Lower lobe of right lung (tissue), 2 donors: ENCODE measurements at regions not wholly inside any gene's neighbourhood (a gene's known extent, or its start where the extent isn't known, plus 50 kb on each side); places are given as distances from the start of the nearest gene placed in this dataset.
A peak's percentile ranks its signal among the peaks of the same experiment; 100 is the strongest.

Source experiments
- ATAC-seq, 2 donors: fragments of 200-7000 bp; cut with Tn5 transposase; one replicate each; pipeline ENCODE4 v1.9.1; 2020 to 2022; ENCODE audit warnings: mild to moderate bottlenecking in 2 of 2, moderate library complexity in 2 of 2
- DNase-seq: peaks from one replicate; pipeline ENCODE4 v3.0.0-alpha.2; 2020
- H3K27ac ChIP-seq: fragments of 200-600 bp; one replicate; pipeline ENCODE4 v1.8.0; 2022
- H3K27me3 ChIP-seq: fragments of 200-600 bp; one replicate; pipeline ENCODE4 v1.8.0; 2022; ENCODE audit warnings: low read depth
- H3K36me3 ChIP-seq: fragments of 200-600 bp; one replicate; pipeline ENCODE4 v1.8.0; 2022; ENCODE audit warnings: mild to moderate bottlenecking
- H3K4me1 ChIP-seq: fragments of 200-600 bp; one replicate; pipeline ENCODE4 v1.8.0; 2022
- H3K4me3 ChIP-seq: fragments of 200-600 bp; one replicate; pipeline ENCODE4 v1.8.0; 2022; ENCODE audit warnings: mild to moderate bottlenecking
- H3K9me3 ChIP-seq: fragments of 200-600 bp; one replicate; pipeline ENCODE4 v1.8.0; 2022
- intact Hi-C: fragments of 100-400 bp; cut with DNase I; formaldehyde crosslinking; loops from one replicate; pipeline ENCODE4 v1.11.0; 2022
- TF ChIP-seq, protein P1 (sequence below): fragments of 200-600 bp; IDR thresholded peaks from one replicate; pipeline ENCODE4 v1.8.0; 2022; ENCODE audit warnings: antibody characterized with exemption, mild to moderate bottlenecking
- donor health status: DM: no; HTN: yes; CAD: no; lungs with severe emphysema.

DNA sequence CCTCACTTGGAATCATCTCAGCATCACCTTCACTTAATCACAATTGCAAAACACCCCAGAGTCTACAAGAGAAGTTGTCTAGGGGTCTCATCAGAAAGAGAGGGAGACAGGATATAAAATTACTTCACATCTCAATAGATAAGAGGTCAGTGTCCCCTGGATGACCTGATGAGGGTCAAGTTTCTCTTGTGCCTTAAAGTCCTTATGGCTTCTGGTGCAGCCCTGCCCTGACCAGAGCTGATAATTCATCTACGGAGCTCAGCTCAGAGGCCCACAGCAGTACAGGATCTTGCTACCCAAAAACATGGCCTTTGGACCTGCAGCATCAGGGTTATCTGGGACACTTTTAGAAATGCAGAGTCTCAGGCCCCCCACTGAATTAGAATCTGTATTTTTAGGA is 111.1 kb upstream of the GLI3 start:
- TF ChIP-seq, protein P1, sequence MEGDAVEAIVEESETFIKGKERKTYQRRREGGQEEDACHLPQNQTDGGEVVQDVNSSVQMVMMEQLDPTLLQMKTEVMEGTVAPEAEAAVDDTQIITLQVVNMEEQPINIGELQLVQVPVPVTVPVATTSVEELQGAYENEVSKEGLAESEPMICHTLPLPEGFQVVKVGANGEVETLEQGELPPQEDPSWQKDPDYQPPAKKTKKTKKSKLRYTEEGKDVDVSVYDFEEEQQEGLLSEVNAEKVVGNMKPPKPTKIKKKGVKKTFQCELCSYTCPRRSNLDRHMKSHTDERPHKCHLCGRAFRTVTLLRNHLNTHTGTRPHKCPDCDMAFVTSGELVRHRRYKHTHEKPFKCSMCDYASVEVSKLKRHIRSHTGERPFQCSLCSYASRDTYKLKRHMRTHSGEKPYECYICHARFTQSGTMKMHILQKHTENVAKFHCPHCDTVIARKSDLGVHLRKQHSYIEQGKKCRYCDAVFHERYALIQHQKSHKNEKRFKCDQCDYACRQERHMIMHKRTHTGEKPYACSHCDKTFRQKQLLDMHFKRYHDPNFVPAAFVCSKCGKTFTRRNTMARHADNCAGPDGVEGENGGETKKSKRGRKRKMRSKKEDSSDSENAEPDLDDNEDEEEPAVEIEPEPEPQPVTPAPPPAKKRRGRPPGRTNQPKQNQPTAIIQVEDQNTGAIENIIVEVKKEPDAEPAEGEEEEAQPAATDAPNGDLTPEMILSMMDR, result no peak
- intact Hi-C loops, result no loop called here
- Histone ChIP-seq H3K27me3 (no peaks in the 10 kb centered on the region), H3K4me3 (no peak overlapping the region), H3K36me3 (no peaks in the 10 kb centered on the region), H3K9me3 (no peaks in the 10 kb centered on the region), H3K4me1 (peaks cover 9% of the 10 kb centered on the region), H3K27ac (no peak overlapping the region)
- DNase-seq (no peak), ATAC-seq (no peak)

- no peaks in the 10 kb centered on the region for H3K27me3 ChIP-seq
- no peak for ATAC-seq
- TF ChIP-seq, protein P1, result no peak
- intact Hi-C loops, result no loop called here
- H3K4me1 ChIP-seq, result peaks cover 9% of the 10 kb centered on the region
- DNase-seq, result no peak
- no peaks in the 10 kb centered on the region for H3K9me3 ChIP-seq
- H3K27ac ChIP-seq, result no peak overlapping the region
- H3K4me3 ChIP-seq, result no peak overlapping the region
- H3K36me3 ChIP-seq, result no peaks in the 10 kb centered on the region
Observed at GRCh38 chr7:42347616-42348015, 110.6 kb upstream of the GLI3 start.

GRCh38 chr7:42345478-42346299 is 108.7 kb upstream of the GLI3 start:
- Histone ChIP-seq H3K4me1 (peaks cover 8% of the 10 kb centered on the region), H3K27ac (no peak overlapping the region), H3K4me3 (no peak overlapping the region), H3K9me3 (no peaks in the 10 kb centered on the region), H3K36me3 (no peaks in the 10 kb centered on the region), H3K27me3 (no peaks in the 10 kb centered on the region)
- ATAC-seq (no peak), DNase-seq (no peak)
- TF ChIP-seq, protein P1, result no peak
- intact Hi-C loops, result no loop called here

- Histone ChIP-seq H3K4me1 (peaks cover 8% of the 10 kb centered on the region), H3K4me3 (no peak overlapping the region), H3K9me3 (no peaks in the 10 kb centered on the region), H3K27ac (no peak overlapping the region), H3K27me3 (no peaks in the 10 kb centered on the region), H3K36me3 (no peaks in the 10 kb centered on the region)
- DNase-seq (no peak), ATAC-seq (peak; percentile 87 to 90)
- TF ChIP-seq, protein P1, result no peak
- intact Hi-C loops, result no loop called here
Observed at GRCh38 chr7:42344198-42344755, 107.3 kb upstream of the GLI3 start.

DNA sequence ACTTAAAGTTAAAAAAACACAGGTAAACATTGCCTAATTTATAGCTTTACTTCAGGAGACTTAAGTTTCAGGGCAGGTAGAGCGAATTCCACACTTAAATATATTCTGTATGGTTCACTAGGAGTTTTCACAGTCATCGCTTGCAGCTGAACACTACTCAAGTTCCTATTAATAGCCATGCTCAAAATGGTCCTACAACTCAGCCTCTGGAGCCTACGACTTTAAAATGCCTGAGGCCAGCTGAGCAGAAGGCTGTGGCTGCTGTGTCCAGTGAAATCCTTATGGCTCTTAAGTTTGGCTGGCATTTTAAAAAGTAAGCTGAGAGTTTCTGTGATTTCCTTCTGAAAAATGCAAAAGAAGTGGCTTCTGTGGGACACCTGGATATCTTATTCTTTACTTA is 105.4 kb upstream of the GLI3 start:
- DNase-seq, result no peak
- no peaks in the 10 kb centered on the region for H3K27me3 ChIP-seq
- no peak overlapping the region for H3K4me3 ChIP-seq
- no peak for ATAC-seq
- no peaks in the 10 kb centered on the region for H3K36me3 ChIP-seq
- H3K9me3 ChIP-seq, result no peaks in the 10 kb centered on the region
- peaks cover 8% of the 10 kb centered on the region for H3K4me1 ChIP-seq
- no peak overlapping the region for H3K27ac ChIP-seq
- TF ChIP-seq, protein P1, result no peak
- intact Hi-C loops, result no loop called here
